Endothelial cell of hepatic sinusoid (primary cell): ENCODE measurements at regions not wholly inside any gene's neighbourhood (a gene's known extent, or its start where the extent isn't known, plus 50 kb on each side); places are given as distances from the start of the nearest gene placed in this dataset.

ENCODE experiments used
- in situ Hi-C: cut with HindIII; loops from 2 replicates; pipeline ENCODE4 v1.10.0; 2017; ENCODE audit warnings: low sequenced_read_pairs

- in situ Hi-C loops: no loop called here
Observed at GRCh38 chr12:86838711-86839110, 582.5 kb upstream of the MGAT4C start.

- in situ Hi-C loops: no loop called here
Observed at GRCh38 chr12:86838260-86838659, 582.1 kb upstream of the MGAT4C start.

GRCh38 chr12:86837246-86837645 lies 581.1 kb upstream of the MGAT4C start:
- in situ Hi-C loops: no loop called here

DNA sequence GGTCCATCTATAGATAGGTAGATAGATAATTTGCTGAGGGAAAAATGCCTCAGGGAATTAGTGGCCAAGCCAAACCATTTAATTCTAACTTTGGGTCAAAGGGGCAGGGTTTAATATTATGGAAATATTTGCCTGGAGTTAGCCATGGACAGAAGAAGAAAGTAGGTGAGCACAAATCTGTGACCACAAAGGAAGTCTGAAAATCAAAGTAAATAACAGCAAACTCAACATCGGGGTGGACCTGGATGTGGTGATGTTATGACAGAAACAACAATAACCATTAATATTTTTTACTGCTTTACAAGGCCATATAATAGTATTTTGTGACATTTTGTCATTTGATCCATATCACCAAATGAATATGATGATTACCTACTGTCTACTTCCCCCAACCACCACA lies 578.0 kb upstream of the MGAT4C start:
- in situ Hi-C loops: no loop called here

DNA sequence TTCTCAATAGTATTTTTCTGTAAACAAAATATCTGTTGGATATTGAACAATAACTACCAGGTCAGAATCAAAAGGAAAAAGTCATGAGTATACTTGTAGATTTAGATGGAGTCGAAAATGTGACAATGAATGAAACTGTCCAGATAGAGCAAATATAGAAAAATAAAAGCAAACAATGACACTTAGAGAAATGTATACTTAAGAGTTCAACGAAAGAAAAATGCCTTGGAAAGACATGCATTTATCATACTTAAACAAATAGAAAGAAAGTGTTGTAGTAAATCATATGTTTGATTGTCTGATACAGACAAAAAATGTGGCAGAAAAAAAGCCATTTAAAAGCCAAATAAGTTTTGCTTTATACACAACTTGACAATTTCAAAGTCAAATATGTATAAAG lies 571.2 kb upstream of the MGAT4C start:
- in situ Hi-C loops: no loop called here

DNA sequence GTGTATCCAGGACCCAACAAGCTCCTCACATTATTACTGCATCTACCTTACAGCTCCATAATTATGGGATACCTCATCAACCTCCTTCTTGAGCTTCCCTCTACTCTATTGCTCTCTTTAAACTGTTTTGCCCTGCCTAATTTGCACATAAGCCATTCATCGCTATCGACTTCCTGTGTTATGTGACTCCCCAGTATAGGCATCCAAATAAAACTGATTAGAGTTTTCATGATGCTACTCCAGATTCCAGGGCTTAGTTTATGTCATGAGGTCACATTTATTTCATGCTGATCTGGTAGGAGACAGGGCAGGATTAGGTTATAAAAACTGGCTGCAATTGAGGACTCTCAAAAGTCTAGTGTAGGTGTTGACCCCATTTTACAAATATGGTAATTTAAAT lies 569.9 kb upstream of the MGAT4C start:
- in situ Hi-C loops: no loop called here

GRCh38 chr12:86801439-86801838 lies 545.2 kb upstream of the MGAT4C start:
- in situ Hi-C loops: no loop called here

GRCh38 chr12:86799616-86800015 lies 543.4 kb upstream of the MGAT4C start:
- in situ Hi-C loops: no loop called here

DNA sequence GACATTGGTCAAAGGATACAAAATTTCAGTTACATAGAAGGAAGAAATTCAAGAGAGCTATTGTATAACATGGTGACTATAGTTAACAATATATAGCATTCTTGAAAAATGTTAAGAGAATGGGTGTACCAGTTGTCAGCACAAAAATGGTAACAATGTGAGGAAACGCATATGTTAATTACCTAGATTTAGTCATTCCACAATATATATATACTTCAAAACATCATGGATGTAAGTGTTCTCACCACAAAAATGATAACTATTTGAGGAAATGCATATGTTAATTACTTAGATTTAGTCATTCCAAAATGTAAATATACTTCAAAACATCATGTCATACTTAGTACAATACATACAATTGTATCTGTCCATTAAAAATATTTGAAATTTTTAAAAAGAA lies 540.4 kb upstream of the MGAT4C start:
- in situ Hi-C loops: no loop called here

GRCh38 chr12:86788661-86789060 lies 532.5 kb upstream of the MGAT4C start:
- in situ Hi-C loops: no loop called here

GRCh38 chr12:86787419-86787818 lies 531.2 kb upstream of the MGAT4C start:
- in situ Hi-C loops: no loop called here

- in situ Hi-C loops: no loop called here
Observed at GRCh38 chr12:86777325-86777724, 521.1 kb upstream of the MGAT4C start.

DNA sequence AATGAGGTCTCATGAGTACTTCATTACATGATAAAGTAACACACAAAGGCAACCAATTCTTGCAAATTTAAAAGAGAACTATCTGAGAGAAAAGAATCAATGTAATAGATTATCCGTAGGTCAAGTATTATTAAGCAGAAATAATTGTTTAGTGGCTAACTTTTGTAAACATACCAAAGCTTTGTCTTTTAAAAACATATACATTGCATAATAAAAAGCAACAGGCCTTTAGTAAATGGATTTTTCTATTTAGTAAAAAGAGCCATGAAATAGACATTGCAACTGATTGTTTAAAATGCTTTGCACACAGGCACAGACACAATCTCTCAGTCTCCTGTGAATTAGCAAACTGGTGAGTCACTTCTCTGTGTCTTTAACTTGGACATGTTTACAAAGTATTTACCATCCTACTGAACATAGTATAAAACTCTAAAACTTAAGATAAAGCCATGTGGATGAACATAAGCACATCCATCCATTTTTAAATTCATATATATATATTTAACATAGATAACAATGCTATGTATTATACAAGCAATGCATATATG lies 518.7 kb upstream of the MGAT4C start:
- in situ Hi-C loops: no loop called here

GRCh38 chr12:86772696-86773095 lies 516.5 kb upstream of the MGAT4C start:
- in situ Hi-C loops: no loop called here

GRCh38 chr12:86770871-86771270 lies 514.7 kb upstream of the MGAT4C start:
- in situ Hi-C loops: no loop called here

DNA sequence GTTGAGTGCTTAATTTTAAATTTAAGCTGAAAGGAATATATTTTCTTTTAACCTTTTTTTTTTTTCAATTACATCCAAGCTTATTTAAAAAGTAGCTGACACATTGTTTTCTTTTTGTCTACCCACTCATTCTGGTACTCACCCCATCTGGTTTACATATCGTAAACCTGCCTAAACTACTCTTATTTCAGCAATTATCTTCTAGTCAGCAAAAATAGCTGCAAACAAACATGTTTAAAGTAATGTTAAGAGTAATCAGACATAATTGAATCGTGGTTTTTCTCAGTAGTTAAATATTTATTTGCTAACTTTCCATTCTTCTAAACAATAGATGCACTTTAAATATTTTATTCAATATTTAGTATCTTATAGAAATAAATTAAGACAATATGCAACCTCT lies 492.7 kb upstream of the MGAT4C start:
- in situ Hi-C loops: no loop called here

DNA sequence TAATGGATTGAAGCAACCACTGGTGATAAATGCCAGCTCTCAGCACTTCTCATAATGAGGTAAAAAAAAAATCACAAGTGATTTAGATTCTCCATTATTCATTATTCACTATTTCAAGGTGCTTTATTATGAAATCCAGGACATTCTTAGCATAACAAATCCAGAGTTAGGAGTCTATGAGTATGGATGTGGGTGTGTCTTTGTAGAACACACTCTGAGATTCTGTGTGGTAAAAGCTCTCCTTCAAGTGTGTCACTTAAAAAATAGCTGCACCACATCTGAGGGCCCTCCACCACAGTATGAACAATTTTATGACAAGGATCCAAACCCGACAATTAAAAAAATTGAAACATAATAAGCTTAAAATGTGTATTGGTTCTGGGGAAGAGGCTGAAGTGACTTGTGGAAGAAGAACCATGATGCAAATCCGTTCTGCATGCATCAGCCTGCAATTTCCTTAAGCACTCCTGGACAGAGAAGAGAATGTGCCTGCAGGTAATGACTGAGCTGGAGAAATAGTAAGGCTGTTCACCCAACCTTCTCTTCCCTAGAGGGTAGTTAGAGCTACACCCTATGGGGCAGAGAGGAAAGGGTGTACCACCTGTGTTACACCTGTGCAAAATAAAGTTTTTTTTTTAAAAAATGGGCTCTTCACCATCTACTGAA lies 488.5 kb upstream of the MGAT4C start:
- in situ Hi-C loops: no loop called here

DNA sequence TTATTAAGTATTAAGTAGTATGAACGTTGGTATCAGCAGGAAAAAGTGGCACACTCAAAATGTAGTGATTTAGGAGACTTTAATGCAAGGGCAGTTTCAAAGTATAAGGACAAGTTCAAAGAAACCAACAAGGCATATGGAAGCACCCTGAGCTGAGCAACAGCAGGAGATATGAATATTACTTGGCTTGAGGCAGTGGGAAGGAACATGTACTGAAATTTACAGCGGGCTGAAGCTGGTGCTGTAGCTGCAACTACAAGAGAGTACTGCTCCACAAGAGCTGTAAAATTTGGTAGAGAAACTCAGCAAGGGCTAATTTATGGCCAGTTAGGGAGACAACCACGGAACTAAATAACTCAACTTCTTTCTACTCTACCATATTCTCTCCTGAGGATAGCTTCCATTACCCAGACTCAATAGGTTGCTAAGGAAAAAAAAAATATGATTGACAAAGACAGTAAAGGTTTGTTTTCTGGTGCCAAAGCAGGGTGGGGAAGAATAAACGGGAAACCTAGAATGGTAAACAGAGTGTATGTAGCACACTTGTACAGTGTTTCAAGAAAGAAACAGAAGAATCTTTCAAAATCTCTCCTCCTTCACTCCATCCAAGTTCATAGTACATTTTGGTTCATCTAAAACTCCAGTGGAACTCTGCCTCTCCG lies 487.8 kb upstream of the MGAT4C start:
- in situ Hi-C loops: no loop called here

DNA sequence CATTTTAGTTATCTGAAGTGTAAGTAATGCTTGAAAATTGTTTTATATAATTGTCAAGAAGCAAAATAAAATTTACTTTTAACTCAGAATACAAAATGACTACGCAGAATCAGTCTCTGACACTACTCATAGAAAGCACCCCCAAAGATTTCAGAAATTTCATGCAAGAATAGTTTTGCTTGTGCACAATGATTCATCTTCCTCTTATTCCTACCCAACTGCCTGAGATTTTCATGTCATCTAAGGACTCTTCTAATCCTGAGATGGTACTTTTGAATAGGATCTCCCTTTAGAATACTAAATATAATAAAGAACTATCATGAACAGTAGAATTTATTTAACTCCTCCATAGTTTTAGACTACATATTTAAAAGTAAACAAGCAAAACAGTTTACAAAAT lies 485.3 kb upstream of the MGAT4C start:
- in situ Hi-C loops: no loop called here

DNA sequence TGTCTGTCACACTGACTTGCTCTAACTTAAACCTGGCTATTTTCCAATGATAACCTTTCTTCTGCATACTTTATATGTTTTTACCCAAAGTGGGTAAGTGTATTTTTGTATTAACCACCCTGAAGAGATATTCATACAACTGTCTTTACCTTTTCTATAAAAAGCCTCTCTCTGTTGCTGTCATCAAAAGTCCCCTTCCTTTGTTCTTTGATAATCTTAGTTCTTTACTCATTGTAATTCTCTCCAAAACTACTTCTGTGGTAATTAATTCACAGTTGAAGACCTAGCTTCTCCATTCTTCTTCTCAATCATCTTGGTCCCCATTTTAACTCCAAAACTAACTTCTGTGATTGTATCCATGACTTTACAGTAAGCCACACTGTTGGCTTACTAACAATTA lies 479.7 kb upstream of the MGAT4C start:
- in situ Hi-C loops: no loop called here

DNA sequence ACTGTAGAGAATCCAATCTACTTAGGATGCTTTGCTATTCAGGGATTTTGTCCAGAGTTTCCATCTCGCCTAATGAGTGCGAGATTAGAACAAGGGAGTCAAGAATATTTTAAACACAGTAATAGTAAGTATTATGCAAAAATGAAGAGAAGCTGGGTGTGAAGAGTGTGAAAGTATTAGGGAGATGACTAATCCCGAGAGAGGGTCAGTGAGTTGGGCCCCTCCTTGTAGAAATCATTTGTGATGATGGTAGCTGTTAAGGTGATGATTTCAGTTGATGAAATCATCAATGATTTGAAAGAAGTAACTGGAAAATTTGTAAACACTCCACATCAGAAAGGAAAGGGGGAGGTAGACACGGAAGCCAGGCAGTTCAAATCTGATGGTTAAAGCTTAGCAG lies 478.9 kb upstream of the MGAT4C start:
- in situ Hi-C loops: no loop called here

DNA sequence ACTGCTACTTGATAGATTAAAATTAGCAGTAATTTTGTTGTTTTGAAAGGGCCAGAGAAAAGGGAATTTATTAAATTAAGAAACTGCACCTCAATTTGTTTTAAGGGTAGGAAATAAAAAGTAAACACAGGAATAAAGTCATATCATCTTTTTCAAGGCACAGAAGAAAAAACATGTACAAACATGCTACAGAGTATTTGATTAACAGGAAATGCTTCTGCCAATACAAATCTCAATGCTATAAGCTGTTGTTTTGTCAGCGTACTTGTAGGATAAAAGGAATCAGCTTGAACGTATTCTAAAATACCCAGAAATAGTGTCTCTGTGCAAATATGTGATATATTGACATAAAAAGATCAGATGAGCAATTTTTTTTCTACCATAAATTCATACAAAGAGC lies 474.0 kb upstream of the MGAT4C start:
- in situ Hi-C loops: loop anchor here (5.0 kb wide), 1 partner anchor 82 kb away; no protein-coding TSS in a partner anchor
